ENCODE measurements at regions not wholly inside any gene's neighbourhood (a gene's known extent, or its start where the extent isn't known, plus 50 kb on each side); places are given as distances from the start of the nearest gene placed in this dataset.

DNA sequence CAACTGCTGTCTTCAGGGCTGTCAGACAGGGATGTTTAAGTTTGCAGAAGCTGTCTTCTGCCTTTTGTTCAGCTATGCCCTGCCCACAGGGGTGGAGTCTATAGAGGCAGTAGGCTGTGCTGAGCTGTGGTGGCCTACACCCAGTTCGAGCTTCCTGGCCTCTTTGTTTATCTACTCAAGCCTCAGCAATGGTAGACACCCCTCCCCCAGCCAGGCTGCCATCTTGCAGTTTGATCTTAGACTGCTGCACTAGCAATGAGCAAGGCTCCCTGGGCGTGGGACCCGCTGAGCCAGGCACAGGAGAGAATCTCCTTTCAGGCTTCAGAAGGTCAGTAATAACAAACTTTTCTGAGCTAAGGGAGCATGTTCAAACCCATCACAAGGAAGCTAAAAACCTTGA, 545.3 kb downstream of the TLE4 start:
- TF ChIP-seq CTCF (IDR thresholded peaks at IDR 0.05), result no peak
- no peak for TF ChIP-seq POLR2A (IDR thresholded peaks at IDR 0.05)
